Stimulated activated CD4-positive, alpha-beta T cell treated with anti-CD3 and anti-CD28 coated beads, Interleukin-4, amount 100 ng/mL, for 4 hours (primary cell): ENCODE measurements at regions not wholly inside any gene's neighbourhood (a gene's known extent, or its start where the extent isn't known, plus 50 kb on each side); places are given as distances from the start of the nearest gene placed in this dataset.

Experiments
- DNase-seq, 2 experiments: peaks; one replicate each; pipeline ENCODE4 v3.0.0-alpha.2; 2020

DNA sequence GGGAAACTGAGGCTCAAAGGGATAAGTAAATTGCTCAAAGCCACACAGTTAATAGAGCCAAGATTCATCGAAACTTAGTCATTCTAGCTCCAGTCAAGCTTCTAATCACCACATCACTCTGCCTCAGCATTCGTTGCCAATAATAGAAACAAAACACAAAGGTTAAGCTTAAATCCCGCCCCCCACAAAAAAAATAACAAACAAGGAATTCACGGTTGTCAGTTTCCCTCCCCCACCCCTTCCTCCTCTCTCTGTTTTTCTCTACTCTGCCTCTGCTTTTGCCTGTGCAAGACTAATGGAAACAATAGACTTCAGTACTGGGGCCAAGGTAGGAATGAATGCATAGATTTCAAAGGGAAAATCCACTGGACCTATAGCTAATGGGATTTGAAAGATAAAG is 70.7 kb upstream of the ZNF644 start:
- DNase-seq, result no peak

DNA sequence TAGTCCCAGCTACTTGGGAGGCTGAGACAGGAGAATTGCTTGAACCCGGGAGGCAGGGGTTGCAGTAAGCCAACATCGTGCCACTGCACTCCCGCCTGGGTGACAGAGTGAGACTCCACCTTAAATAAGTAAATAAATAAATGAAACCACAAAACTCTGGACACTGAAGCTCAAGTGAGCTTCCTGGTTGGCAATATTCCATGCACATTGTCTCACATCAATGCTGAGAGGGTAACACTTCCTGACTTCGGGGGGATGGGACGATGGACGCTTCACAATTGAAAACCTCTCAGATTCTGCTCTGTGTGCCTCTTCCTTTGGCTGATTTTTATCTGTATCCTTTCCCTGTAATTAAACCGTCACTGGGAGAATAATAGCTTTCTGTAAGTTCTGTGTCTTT is 70.0 kb upstream of the ZNF644 start:
- no peak for DNase-seq

DNA sequence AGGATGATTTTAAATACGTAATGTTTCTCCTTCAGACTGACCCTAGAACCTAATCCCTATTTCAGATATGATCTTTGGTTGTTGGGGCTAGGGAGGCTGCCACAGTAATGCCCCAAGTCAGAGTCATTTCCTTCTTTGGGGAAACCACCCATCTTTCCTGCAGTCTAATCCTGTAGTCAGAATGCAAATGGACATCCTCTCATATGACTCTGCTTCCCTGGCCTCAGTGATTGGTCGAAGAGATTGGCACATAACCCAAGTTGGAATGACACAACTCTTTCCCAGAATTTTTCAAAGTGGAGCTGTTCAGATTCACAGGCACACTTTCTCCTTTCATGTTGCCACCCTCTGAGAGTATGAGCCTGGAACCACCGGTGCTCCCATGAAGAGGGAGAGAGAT is 58.8 kb upstream of the ZNF644 start:
- no peak for DNase-seq

DNA sequence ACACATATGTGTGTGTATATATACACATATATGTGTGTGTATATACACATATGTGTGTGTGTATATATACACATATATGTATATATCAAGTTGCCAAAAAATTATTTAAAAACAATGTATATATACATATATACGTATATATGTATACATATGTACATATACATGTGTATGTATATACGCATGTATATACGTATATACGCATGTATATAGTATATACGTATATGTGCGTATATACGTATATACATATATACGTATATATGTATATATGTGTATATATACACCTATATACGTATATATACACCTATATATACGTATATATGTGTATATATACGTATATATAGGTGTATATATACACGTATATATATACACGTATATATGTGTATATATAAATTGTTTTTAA is 57.0 kb upstream of the ZNF644 start:
- no peak for DNase-seq

DNA sequence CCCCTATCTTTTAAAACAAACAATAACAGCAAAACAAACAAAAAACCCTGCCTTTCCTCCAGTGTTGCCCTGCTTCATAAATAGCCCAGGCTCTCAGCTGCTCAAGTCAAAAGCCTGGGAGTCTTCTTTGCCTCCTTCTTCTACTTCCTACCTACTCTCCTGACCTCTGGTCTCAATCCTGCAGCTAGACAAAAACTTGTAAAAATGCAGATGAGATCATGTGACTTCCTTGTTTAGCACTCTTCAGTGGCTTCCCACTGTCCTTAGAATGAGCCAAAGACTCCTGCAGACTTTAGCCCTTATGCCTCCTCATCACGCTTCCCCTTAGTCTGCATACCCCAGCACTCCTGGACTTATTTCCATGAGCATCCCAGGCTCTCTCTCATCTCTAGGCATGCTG is 55.0 kb upstream of the ZNF644 start:
- no peak for DNase-seq

DNA sequence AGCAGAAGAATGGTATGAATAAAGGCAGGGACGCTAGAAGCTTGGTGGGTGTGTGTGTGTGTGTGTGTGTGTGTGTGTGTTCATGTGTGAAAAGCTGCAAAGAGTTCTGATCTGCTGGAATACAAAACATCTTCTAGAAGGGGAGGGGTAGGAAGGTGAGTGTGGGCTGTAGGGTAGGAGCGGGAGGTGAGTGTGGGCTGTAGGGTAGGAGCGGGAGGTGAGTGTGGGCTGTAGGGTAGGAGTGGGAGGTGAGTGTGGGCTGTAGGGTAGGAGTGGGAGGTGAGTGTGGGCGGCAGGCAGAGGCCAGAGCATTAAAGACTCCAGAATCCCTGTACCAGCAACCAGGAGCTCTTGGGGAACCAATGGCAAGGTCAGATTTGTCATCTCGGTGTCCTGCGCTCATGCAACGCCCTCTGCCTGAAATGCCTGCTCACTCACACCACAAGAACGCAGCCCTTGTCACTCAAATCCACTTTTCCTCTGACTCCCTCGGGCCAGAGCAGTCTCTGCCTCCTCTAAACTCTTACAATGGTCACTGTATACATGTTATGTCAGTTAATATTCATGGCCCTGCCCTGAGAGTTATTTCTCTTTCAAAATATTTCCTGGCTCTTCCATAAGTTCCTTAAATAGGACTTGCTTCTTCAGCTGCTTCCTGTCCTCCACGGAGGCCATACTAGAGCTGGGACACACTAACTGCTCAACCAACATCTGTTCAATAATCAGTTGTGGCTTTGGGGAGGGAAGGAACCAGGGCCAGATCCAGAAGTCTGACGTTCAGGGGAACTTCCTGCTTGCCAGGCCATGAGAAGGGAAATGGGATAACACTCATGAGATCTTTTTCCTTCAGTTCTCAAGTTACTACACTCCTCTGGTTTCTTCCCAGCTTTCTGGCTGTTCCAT is 53.6 kb upstream of the ZNF644 start:
- no peak for DNase-seq

DNA sequence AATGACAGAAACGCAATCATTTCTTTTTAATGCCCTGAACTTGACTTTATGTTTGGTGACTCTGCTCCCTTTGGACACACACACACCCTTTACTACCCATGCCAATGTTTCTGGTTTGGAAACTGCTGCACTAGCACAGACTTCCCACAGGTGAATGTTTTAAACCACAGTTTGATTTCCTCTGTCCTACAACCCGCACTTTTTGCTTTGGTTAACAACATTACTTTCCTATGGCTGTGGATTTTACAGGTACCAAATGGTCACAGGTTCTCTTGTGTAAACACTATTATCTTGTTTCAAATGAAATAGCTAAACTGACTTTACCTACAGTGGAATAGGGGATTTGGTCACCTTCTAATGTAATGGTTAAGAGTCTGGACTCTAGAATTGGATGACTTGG is 51.5 kb upstream of the ZNF644 start:
- DNase-seq, result no peak

DNA sequence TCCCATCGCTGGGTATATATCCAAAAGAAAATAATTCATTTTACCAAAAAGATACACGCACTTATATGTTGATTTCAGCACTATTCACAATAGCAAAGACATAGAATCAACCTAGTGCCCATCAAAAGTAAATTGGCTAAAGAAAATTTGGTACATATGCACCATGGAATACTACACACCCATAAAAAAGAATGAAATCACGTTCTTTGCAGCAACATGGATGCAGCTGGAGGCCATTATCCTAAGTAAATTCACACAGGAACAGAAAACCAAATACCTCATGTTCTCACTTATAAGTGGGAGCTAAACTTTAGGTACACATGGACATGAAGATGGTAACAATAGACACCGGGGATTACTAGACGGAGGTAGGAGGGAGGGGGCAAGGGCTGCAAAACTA is 50.0 kb upstream of the ZNF644 start:
- no peak for DNase-seq
